Natural killer cell (primary cell): ENCODE measurements at regions not wholly inside any gene's neighbourhood (a gene's known extent, or its start where the extent isn't known, plus 50 kb on each side); places are given as distances from the start of the nearest gene placed in this dataset.

Source experiments
- ATAC-seq, 3 donors: fragments of 150-1000 bp in 2 of 3; fragments of 200-7000 bp in 1 of 3; cut with Tn5 transposase; 1 replicate in 1 of 3; 2 replicates in 2 of 3; pipeline ENCODE4 v1.10.0; 2021; ENCODE audit warnings: mild to moderate bottlenecking in 2 of 3, moderate library complexity in 2 of 3
- DNase-seq, 2 donors: peaks; one replicate each; pipeline versions ENCODE4 v3.0.0 to v3.0.0-alpha.2; 2013 to 2021; ENCODE audit warnings: mixed read lengths in 1 of 2
- H3K27ac ChIP-seq: one replicate; pipeline ENCODE4 v1.5.1; 2013; ENCODE audit warnings: mild to moderate bottlenecking, low read length
- H3K27me3 ChIP-seq: one replicate; pipeline ENCODE4 v1.6.1; 2013; ENCODE audit warnings: low read length; ENCODE audit not compliant: control insufficient read depth, insufficient read depth
- H3K36me3 ChIP-seq: one replicate; pipeline ENCODE4 v1.6.1; 2013; ENCODE audit warnings: low read length; ENCODE audit not compliant: control insufficient read depth, insufficient read depth
- H3K4me1 ChIP-seq: one replicate; pipeline ENCODE4 v1.6.1; 2013; ENCODE audit warnings: low read length; ENCODE audit not compliant: control insufficient read depth, insufficient read depth
- H3K4me3 ChIP-seq: one replicate; pipeline ENCODE4 v1.5.1; 2013; ENCODE audit warnings: low read length
- H3K9me3 ChIP-seq: one replicate; pipeline ENCODE4 v1.6.1; 2013; ENCODE audit warnings: low read length; ENCODE audit not compliant: control insufficient read depth, insufficient read depth
- H3K27ac Mint-ChIP-seq, 2 donors: one replicate each; pipeline ENCODE4 v1.8.0; 2022; ENCODE audit warnings: mild to moderate bottlenecking in 2 of 2, mixed read lengths in 2 of 2, moderate library complexity in 1 of 2
- H3K27me3 Mint-ChIP-seq, 2 donors: one replicate each; pipeline ENCODE4 v1.8.0; 2022; ENCODE audit warnings: low read depth in 2 of 2, mixed read lengths in 2 of 2
- H3K36me3 Mint-ChIP-seq: one replicate; pipeline ENCODE4 v1.8.0; 2022; ENCODE audit warnings: mixed read lengths
- H3K4me1 Mint-ChIP-seq, 2 donors: one replicate each; pipeline ENCODE4 v1.8.0; 2022; ENCODE audit warnings: mixed read lengths in 2 of 2
- H3K4me3 Mint-ChIP-seq: one replicate; pipeline ENCODE4 v1.8.0; 2022; ENCODE audit warnings: mild to moderate bottlenecking, moderate library complexity, mixed read lengths
- H3K9me3 Mint-ChIP-seq, 2 donors: one replicate each; pipeline ENCODE4 v1.8.0; 2022; ENCODE audit warnings: mixed read lengths in 2 of 2
- WGBS: methylation state at CpG from one replicate; pipeline ENCODE4 v1.1.7; 2013; ENCODE audit warnings: missing lambda C conversion rate; ENCODE audit not compliant: insufficient coverage; 5-methylcytosine and 5-hydroxymethylcytosine counted together
- intact Hi-C: fragments of 100-400 bp; cut with micrococcal nuclease; formaldehyde crosslinking; loops from one replicate; pipeline ENCODE4 v1.14.2; 2022
- TF ChIP-seq, protein P1 (sequence below): fragments of 200-600 bp; IDR thresholded peaks from one replicate; pipeline ENCODE4 v1.8.0; 2022; ENCODE audit warnings: antibody characterized with exemption

DNA sequence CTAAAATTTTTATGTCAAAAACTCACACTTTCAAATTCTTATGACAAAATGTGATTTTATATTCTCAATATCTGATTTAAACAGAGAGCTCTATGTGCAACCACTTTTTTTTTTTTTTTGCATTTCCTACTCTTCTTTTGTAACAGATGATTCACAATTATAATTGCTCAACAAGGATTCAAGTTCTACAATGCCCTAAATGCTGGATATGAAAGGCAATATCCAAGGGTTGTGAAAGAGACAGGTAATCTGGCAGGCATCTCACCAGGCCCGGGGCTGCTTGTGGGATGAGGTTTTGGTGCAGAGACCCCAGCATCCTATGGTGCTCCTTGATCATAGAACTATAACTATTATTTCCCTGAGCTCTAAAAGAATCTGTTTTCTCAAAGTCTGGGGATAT lies 363.6 kb upstream of the NBEA start:
- Histone ChIP-seq H3K4me1 (no peaks in the 10 kb centered on the region), H3K4me3 (no peak overlapping the region), H3K9me3 (peaks cover 2% of the 10 kb centered on the region), H3K36me3 (no peaks in the 10 kb centered on the region), H3K27me3 (no peaks in the 10 kb centered on the region), H3K27ac (no peak overlapping the region)
- Mint-ChIP-seq H3K27me3 (no peaks in the 10 kb centered on the region), H3K27ac (no peak overlapping the region), H3K36me3 (peaks cover 7% of the 10 kb centered on the region), H3K4me1 (no peaks in the 10 kb centered on the region), H3K9me3 (peaks cover 16 to 17% of the 10 kb centered on the region in 2 donors), H3K4me3 (no peak overlapping the region)
- intact Hi-C loops, result no loop called here
- ATAC-seq (no peak), DNase-seq (no peak)
- 100% methylated on average over 1 of the region's 1 CpG for WGBS
- TF ChIP-seq, protein P1, sequence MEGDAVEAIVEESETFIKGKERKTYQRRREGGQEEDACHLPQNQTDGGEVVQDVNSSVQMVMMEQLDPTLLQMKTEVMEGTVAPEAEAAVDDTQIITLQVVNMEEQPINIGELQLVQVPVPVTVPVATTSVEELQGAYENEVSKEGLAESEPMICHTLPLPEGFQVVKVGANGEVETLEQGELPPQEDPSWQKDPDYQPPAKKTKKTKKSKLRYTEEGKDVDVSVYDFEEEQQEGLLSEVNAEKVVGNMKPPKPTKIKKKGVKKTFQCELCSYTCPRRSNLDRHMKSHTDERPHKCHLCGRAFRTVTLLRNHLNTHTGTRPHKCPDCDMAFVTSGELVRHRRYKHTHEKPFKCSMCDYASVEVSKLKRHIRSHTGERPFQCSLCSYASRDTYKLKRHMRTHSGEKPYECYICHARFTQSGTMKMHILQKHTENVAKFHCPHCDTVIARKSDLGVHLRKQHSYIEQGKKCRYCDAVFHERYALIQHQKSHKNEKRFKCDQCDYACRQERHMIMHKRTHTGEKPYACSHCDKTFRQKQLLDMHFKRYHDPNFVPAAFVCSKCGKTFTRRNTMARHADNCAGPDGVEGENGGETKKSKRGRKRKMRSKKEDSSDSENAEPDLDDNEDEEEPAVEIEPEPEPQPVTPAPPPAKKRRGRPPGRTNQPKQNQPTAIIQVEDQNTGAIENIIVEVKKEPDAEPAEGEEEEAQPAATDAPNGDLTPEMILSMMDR, result no peak

- intact Hi-C loops, result no loop called here
- Mint-ChIP-seq H3K36me3 (peaks cover 7% of the 10 kb centered on the region), H3K27ac (no peak overlapping the region), H3K4me1 (no peaks in the 10 kb centered on the region), H3K9me3 (peaks cover 16 to 17% of the 10 kb centered on the region in 2 donors), H3K27me3 (no peaks in the 10 kb centered on the region), H3K4me3 (no peak overlapping the region)
- Histone ChIP-seq H3K36me3 (no peaks in the 10 kb centered on the region), H3K9me3 (peaks cover 2% of the 10 kb centered on the region), H3K27ac (no peak overlapping the region), H3K4me1 (no peaks in the 10 kb centered on the region), H3K4me3 (no peak overlapping the region), H3K27me3 (no peaks in the 10 kb centered on the region)
- TF ChIP-seq, protein P1, result no peak
- no peak for DNase-seq
- no peak for ATAC-seq
These were observed 363.2 kb upstream of the NBEA start for GRCh38 chr13:34578917-34579316.

GRCh38 chr13:34583181-34583580 lies 358.9 kb upstream of the NBEA start:
- Mint-ChIP-seq H3K36me3 (peaks cover 7% of the 10 kb centered on the region), H3K27me3 (no peaks in the 10 kb centered on the region), H3K4me1 (no peaks in the 10 kb centered on the region), H3K4me3 (no peak overlapping the region), H3K27ac (no peak overlapping the region), H3K9me3 (peaks cover 11 to 20% of the 10 kb centered on the region in 2 donors)
- Histone ChIP-seq H3K36me3 (no peaks in the 10 kb centered on the region), H3K4me1 (no peaks in the 10 kb centered on the region), H3K4me3 (no peak overlapping the region), H3K27me3 (no peaks in the 10 kb centered on the region), H3K9me3 (peaks cover 2% of the 10 kb centered on the region), H3K27ac (no peak overlapping the region)
- no CpG with 5 or more reads among the region's 1 CpG for WGBS
- TF ChIP-seq, protein P1, result no peak
- DNase-seq (no peak), ATAC-seq (no peak)
- intact Hi-C loops, result no loop called here

GRCh38 chr13:34587576-34587975 lies 354.5 kb upstream of the NBEA start:
- H3K36me3 Mint-ChIP-seq, result peaks cover 5% of the 10 kb centered on the region
- intact Hi-C loops, result no loop called here
- Histone ChIP-seq H3K4me3 (no peak overlapping the region), H3K9me3 (peaks cover 3% of the 10 kb centered on the region), H3K36me3 (no peaks in the 10 kb centered on the region), H3K27me3 (no peaks in the 10 kb centered on the region), H3K27ac (no peak overlapping the region), H3K4me1 (no peaks in the 10 kb centered on the region)
- peaks cover 11 to 14% of the 10 kb centered on the region in 2 donors for H3K9me3 Mint-ChIP-seq
- H3K27me3 Mint-ChIP-seq, result no peaks in the 10 kb centered on the region
- DNase-seq (no peak), ATAC-seq (no peak)
- H3K4me3 Mint-ChIP-seq, result no peak overlapping the region
- no peak overlapping the region for H3K27ac Mint-ChIP-seq
- TF ChIP-seq, protein P1, result no peak
- WGBS, result 48% methylated on average over 2 of the region's 3 CpGs
- H3K4me1 Mint-ChIP-seq, result no peaks in the 10 kb centered on the region
